ELF-1 (cell line): ENCODE measurements at regions not wholly inside any gene's neighbourhood (a gene's known extent, or its start where the extent isn't known, plus 50 kb on each side); places are given as distances from the start of the nearest gene placed in this dataset.
A peak's percentile ranks its signal among the peaks of the same experiment; 100 is the strongest.
"Not testable (repeated sequence)": the region's sequence is repeated elsewhere in the genome, so short reads cannot be mapped to it uniquely, and the experiment has no call there.

Source experiments
- DNase-seq: peaks from one replicate; pipeline ENCODE4 v3.0.0-alpha.2; 2016; ENCODE audit warnings: low read depth, low spot score

DNA sequence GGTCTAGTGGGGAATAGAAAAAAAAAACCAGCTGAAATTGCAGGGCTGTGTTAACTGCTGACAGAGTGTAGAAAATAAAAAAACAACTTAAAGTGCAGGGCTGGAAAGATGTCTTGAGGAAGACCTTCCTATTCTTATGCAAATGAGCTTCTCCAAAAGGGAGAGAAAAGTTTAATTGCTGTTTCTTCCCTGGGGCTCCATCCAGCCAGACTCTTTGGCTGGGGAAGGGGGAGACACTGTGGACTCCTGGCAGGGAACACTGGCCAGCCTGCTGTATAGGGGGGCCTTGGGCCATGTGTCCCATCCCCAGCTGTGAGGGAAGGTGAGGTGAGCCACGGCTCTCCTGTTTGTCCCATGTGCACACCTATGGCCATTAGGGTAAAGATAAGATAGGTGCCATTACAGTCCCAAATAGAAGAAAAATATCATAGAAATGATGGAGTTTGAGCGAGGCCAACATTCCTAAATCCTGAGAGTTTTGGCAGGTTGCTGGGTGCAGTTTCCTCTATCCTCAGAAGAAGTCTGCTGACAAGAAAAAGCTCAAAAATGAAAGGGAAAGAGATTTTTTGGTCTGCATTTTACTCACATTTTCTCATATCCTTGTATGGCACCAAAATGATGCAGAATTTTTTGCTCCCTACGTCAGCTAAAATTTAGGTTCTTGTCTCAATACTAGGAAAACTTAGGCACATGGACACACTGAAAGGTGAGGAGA lies 901.7 kb downstream of the PLOD2 start:
- peak; percentile 81 for DNase-seq

DNA sequence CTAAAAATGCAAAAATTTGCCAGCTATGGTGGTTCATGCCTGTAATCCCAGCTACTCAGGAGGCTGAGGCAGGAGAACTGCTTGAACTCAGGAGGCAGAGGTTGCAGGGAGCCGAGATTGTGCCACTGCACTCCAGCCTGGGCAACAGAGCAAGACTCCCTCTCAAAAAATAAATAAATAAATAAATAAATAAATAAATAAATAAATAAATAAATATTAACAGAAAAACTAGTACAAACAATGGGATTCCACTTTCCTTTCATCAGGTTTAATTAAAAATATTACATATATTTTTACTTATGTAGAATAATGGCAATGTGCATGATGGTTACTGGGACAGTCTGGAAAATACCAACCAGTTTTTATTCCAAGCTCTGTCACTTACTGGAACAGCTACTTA lies 897.5 kb downstream of the PLOD2 start:
- not testable (repeated sequence) for DNase-seq

DNA sequence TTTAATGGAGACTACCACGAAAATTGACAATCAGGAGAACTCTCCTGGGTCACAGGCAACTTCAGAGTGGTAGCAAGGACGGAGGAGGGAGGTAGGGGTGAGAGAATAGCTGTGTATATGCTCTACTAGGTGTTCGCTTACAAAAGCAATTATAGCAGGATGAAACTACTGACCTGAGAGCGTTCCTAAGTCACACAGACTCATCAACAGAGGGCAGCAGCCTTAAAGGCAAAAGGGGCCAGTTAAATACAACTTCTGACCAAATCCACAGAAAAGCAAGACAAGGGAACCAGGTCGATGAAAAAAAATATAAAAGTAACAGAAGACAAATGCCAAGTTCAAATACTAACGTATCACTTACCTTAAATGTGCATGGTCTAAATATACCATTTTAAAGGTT lies 894.6 kb downstream of the PLOD2 start:
- DNase-seq, result no peak

DNA sequence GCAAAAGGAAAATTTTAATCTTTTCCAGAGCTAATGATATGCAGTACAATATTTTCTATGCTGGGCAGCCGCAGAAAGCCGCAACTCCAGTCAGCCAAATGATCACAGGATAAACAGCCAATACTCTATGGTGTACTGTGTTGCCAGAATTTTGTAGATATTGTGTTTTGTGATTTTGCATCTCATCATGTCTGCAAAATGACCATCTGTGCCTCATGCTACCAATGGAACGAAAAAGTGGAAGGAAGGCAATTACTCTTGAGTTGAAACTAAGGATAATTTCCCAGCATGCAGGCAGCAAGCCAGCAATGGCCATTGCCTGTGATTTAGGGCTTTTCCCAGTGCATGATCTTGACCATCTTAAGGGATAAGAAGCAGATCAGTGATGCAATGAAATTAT lies 891.9 kb downstream of the PLOD2 start:
- DNase-seq, result no peak

DNA sequence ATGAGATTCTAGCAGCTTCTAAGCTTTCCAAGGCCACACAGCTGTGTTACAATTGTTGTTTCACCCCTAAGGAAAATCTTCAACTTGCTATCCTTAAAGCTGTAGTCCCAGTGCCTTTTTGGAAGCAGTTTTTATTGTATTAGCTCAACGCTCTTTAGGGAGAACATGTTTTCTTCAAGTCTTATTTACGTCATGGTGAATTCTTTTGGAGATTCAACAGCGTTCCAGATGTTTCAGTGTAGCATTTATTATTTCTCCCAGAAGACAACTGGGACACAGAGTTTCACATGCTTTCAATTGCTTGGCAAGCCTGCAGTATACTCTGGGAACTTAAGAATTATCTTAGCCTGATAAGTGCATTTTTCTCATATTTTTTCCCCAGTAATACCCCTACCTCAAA lies 888.3 kb downstream of the PLOD2 start:
- no peak for DNase-seq

DNA sequence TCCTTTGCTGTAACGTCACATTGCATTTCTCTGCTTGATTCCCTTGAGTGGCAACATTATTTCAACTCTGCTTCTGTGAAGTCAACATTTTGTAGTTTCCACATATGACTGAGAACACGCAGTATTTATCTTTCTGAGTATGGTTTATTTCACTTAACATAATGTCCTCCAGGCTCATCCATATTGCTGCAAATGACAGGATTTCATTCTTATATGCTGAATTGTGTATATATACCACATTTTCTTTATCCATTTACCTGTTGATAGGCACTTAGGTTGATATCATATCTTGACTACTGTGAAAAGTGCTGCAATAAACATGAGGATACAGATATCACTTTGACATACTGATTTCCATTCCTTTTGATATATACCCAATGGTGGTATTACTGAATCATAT lies 878.5 kb downstream of the PLOD2 start:
- no peak for DNase-seq

DNA sequence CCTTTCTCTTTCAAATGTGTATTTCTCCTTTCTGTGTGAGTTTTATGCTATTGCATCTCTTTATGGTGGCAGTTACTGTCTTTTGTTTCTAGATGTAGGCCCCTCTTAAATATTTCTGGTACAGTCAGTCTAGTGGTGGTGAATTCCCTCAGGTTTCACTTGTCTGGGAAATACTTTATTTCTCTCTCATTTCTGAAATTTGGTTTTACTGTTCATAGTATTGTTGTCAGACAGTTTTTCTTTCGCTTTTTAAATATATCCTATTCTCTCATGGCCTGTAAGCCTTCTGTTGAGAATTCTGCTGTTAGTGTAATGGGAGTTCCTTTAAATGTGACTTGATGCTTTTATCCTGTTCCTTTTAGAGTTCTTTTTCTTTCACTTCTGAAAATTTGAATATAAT lies 874.0 kb downstream of the PLOD2 start:
- DNase-seq, result no peak

DNA sequence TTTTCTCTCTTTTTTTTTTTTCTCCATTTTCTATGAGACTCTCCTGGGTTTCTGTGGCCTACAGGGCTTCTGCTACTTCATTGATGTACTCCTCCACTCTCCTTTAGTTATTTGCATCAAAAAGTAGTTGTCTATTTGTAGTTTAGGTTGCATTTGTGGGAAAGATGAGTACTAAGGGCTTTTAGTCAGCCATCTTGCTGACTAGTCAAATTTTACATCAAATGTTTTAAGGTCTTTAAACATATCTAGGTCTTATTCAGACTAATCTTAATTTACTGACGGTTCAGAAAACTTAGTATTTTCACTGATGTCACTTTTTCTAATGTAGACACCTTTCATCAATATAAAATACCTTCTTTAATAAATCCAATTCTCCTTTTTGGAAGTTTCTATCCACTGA lies 871.0 kb downstream of the PLOD2 start:
- no peak for DNase-seq

DNA sequence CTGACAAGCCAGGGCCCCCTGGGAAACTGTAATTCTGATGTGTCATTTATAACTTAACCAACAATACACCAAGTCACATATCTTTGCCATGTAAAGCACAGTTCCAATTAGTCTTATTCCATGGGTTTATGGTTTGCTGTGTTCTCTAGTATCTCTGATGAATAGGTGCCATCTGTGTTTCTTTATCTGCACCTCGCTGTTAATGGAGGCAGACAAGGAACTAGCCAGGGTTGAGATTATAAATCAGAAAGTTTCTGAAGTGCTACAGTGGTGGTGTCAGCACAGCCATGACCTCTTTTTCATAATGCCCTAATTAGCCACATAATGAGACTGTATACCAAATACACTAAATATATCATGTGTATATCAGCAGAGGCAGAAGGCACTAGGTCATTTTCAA lies 866.4 kb downstream of the PLOD2 start:
- no peak for DNase-seq

DNA sequence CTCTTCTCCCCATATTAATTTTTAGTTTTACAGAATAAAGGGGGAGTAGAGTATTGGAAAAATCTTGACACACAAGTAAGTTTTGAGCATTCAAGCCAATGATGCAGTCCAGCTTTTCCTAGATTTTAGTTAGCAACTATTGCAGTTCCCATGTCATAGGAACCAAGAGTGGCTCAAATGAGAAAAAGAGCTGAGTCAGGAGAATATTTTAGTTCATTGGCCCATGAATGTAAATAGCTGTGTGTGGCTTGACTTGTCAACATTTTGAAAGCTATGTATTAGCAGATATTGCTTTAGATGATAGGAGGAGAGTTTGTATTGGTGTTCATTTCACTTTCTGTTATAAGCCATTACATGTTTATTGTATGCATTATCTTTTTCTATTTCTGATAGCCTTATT lies 853.7 kb downstream of the PLOD2 start:
- no peak for DNase-seq

DNA sequence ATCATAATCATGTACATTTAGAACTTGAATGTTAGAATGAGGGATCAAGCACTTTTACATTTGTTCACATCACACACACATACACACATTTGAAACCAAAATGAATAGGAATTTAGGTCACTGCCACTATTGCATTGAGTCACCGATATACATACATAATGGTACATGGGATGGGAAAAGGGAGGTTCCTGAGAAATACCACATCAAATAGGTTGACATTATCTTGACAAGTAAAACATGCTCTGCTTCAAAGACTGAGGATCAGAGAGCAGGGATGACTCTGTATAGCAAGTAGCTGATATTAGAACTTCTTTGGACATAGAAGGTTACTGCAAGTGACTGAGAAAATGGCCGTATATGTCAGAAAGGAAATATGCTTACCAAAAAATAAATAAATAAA lies 847.2 kb downstream of the PLOD2 start:
- no peak for DNase-seq

DNA sequence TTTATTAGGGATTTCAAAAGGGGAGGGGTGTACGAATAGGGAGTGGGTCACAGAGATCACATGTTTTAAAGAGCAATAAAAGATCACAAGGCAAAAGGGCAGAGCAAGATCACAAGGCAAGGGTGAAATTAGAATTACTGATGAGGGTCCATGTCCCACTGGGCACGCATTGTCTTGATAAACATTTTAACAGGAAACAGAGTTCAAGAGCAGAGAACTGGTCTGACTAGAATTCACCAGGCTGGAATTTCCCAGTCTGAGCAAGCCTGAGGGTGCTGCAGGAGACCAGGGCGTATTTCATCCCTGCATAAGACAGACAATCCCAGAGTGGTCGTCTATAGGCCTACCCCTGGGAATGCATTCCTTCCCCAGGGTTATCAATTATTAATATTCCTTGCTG lies 844.7 kb downstream of the PLOD2 start:
- peak; percentile 39 for DNase-seq

DNA sequence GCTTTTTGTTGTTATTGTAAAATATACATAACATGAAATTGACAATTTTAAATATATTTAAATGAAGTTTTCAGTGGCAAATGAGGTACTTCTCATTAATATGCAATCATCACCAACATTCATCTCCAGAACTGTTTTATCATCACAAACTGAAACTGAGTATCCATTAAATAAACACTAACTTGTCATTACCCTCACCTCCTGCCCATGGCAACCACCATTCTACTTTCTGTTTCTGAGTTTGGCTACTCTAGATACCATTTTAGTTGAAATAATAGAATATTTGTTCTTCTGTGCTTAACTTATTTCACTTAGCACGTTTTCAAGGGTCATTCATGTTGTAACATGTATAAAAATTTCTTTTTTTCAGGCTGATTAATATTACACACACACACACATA lies 834.3 kb downstream of the PLOD2 start:
- no peak for DNase-seq

DNA sequence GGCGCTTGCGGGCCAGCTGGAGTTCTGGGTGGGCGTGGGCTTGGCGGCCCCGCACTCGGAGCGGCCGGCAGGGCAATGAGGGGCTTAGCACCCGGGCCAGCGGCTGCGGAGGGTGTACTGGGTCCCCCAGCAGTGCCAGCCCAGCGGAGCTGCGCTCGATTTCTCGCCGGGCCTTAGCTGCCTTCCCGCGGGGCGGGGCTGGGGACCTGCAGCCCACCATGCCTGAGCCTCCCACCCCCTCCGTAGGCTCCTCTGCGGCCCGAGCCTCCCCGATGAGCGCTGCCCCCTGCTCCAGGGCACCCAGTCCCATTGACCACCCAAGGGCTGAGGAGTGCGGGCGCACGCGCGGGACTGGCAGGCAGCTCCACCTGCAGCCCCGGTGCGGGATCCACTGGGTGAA lies 827.6 kb downstream of the PLOD2 start:
- peak; percentile 69 for DNase-seq

DNA sequence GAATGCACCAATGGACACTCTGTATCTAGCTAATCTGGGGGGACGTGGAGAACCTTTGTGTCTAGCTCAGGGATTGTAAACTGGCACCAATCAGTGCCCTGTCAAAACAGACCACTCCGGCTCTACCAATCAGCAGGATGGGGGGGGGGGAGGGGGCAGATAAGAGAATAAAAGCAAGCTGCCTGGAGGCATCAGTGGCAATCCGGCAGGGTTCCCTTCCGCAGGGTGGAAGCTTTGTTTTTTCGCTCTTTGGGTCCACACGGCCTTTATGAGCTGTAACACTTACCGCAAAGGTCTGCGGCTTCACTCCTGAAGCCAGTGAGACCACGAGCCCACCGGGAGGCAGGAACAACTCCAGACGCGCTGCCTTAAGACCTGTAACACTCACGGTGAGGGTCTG lies 827.1 kb downstream of the PLOD2 start:
- DNase-seq, result peak; percentile 92

DNA sequence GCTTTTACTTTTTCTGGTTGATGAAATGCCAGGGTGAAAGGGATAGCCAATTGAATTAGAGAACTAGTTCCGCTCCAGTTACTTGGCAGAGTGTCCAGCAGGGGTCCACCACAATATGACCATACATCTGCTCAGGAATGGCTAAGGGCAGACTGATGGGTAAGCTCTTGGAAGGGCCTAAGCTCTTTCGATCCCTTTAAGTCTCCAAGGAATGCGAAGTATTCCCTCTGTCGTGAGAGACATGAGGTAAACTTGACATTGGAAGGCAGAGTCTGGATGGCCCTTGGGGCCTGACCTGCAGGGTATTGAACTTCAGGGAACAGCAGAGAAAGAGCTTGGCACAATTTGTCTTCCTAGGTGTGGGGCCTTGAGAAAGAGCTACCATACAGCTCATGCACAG lies 805.8 kb downstream of the PLOD2 start:
- no peak for DNase-seq

DNA sequence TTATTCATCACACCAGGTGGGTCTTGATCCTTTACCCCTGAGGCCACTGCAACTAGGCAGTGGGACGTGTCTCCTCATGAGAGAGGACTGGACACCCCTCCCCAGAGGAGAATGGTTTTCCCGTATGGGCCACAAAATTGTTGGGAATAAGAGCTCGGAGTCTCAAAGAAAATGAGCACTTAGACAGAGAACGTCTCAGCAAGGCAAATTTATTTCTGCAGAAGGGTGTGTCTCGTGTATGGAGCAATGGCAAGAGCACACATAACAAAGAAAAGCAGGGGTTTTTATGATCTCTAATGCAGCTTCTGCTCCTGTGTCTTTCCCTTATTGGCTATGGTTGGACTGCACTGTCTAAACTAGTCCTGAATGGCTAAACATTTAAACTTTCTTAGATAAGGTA lies 803.5 kb downstream of the PLOD2 start:
- DNase-seq, result no peak

DNA sequence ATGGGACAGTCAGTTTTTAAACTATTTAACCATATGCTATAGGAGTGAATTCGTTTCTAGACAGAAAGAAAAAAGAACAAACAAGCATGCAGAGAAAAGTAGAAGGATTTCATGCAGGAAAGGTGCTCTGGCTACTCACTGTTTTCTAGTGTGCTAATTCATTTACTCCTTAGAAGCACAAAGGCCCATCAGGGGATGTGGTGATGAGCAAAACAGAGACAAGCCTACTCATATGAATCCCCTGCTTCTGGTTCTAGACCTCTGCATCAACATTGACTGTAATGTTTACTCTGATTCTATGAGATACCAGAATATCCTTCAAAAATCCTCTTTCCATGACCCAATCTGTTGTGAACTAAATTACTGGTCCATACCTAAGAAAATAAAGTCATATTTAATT lies 801.9 kb downstream of the PLOD2 start:
- no peak for DNase-seq

DNA sequence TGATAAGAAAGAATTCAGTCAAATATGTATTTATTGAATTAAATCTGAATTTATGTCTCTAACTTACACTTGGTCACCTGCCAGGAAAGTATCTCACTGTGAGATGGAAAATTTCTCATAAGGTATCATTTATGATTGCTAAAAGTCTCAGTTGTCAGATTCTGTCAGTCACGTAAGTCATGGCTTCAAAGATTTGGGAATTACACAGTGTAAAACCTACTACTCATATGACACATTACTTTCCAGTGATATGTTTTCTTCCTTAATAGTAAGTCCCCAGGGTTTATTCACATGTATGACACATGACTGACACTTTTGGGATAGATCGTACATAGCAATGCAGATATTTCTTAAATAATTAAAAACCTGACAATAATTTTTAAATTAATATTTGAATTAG lies 792.2 kb downstream of the PLOD2 start:
- DNase-seq, result no peak

DNA sequence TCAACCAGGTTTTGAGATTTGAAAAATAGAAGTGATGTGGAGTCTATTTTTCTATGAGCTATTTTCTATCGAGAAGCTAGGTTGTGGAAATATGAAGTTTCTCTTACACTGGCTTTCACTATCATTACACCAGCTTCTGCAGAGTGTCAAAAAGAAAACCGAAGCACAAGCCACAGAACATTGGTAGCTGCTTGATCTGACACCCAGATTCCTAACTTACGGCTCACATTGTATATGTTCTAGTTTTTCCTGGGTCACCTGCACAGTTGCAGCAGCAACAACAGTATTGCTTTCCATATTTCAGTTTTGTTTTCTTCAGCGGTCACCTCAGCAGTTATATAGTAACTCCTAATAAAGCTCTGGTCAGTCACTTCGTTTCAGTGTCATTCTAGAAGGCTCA lies 790.1 kb downstream of the PLOD2 start:
- no peak for DNase-seq

DNA sequence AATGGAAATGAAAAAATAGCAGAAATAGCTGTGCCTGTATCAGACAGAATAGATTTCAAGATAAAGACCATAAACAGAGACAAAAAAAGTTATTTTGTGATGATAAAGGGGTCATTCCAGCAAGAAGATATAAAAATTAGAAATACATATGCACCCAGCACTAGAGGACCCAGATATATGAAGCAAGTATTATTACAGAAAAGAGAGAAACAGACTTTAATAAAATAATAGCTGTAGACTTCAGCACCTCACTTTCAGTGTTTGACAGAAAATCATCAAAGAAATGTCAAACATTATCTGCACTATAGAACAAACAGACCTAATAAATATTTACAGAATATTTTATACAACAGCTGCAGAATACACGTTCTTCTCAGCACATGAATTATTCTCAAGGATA lies 783.7 kb downstream of the PLOD2 start:
- no peak for DNase-seq

DNA sequence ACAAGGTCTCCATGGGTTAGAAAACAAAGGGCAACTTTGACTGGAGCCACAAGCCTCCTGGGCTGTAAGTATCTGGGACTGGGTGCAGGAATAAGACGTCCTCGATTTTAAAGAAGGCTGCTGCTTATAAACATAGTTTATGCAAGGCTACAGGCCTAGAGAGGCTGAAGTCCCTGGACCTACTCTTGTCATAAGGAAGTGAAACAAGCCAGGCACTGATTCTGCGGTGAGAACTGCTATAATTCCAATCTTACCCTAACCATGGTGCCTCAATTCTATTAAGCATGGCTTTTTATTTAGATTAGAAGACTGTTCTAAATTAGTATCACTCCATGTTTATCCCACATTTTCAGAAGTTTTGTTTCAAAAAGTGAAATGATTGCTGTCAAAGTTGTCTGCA lies 777.6 kb downstream of the PLOD2 start:
- no peak for DNase-seq

DNA sequence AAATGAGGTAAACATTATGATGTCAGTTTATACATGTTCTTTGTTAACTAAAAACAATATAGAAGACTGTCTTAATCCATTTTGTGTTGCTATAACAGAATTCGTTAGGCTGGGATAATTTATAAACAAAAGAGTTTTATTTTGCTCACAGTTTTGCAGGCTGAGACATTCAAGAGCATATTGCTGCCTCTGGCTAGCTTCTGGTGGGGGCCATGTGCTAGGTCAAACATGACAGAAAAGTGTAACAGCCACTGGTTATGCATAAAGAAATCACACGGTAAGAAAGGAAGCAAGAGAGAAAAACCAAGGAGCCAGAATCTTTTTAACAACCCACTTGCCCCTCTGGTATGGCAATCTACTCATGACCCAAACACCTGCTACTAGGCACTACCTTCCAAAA lies 776.7 kb downstream of the PLOD2 start:
- DNase-seq, result no peak

DNA sequence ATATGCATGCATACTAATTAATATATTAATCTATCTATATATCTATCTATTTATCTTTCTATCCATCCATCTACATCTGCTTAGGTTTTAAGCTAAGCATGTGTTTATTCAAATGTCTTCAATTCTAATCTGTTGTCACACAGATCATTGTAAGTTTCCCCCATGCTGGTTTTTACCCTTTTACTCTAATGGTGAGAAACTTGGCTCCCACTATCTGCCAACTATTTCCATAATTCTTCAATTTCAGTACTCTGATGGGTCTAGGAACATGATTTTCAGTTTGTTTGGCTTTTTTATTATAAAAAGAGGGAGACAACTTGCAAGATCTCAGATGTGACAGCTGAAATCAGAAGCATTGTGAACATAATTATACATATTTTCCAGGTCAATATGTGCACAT lies 773.8 kb downstream of the PLOD2 start:
- DNase-seq, result no peak
